ENCODE measurements at regions not wholly inside any gene's neighbourhood (a gene's known extent, or its start where the extent isn't known, plus 50 kb on each side); places are given as distances from the start of the nearest gene placed in this dataset.
A peak's percentile ranks its signal among the peaks of the same experiment; 100 is the strongest.

DNA sequence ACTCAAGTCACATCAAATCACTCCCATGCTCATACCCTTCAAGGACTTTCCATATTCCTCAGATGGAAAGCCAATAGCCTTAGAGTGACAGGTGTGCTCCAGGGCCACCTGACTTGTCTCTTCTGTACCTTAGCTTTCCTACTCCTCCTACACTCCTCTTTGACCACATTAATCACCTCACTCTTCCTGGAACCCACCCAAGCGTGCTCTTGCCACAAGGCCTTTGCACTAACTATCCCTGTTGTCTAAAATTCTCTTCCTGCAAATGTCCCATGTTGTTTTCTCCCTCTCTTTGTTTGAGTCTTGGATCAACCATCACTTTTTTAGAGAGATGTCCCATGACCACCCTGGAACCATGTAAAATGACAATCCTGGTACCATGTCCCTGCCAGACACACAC lies 244.1 kb downstream of the AASDHPPT start:
- Histone ChIP-seq H3K79me2 (ENCODE audit: insufficient read depth, low read length) (no peaks in the 10 kb centered on the region), H3K27me3 (ENCODE audit: insufficient read depth, low read length) (no peaks in the 10 kb centered on the region), H3K9me3 (ENCODE audit: insufficient read depth, low read depth, low read length) (no peaks in the 10 kb centered on the region), H4K20me1 (ENCODE audit: insufficient read depth, low read length) (no peaks in the 10 kb centered on the region), H3K4me3 (ENCODE audit: insufficient read depth, low read depth, low read length) (no peak overlapping the region), H2AFZ (ENCODE audit: low read depth, low read length) (no peak overlapping the region), H3K4me2 (ENCODE audit: low read length) (no peak overlapping the region), H3K4me1 (ENCODE audit: insufficient read depth, low read length) (no peaks in the 10 kb centered on the region), H3K36me3 (ENCODE audit: insufficient read depth, low read length) (no peaks in the 10 kb centered on the region), H3K27ac (ENCODE audit: low read depth, low read length) (no peak overlapping the region), H3K9ac (ENCODE audit: low read length) (no peak overlapping the region)
- peak overlapping the region; percentile 1 for H3K27ac Mint-ChIP-seq (ENCODE audit: unreplicated experiment)
- no peaks in the 10 kb centered on the region for H3K4me1 Mint-ChIP-seq (ENCODE audit: low read depth, unreplicated experiment)
- H3K9me3 Mint-ChIP-seq (ENCODE audit: unreplicated experiment): peaks cover 2% of the 10 kb centered on the region
- H3K27me3 Mint-ChIP-seq (ENCODE audit: low read depth, unreplicated experiment): no peaks in the 10 kb centered on the region
- no peak for TF ChIP-seq EZH2 (IDR thresholded peaks at IDR 0.05; ENCODE audit: insufficient read depth, low read length)
- TF ChIP-seq, protein P1, sequence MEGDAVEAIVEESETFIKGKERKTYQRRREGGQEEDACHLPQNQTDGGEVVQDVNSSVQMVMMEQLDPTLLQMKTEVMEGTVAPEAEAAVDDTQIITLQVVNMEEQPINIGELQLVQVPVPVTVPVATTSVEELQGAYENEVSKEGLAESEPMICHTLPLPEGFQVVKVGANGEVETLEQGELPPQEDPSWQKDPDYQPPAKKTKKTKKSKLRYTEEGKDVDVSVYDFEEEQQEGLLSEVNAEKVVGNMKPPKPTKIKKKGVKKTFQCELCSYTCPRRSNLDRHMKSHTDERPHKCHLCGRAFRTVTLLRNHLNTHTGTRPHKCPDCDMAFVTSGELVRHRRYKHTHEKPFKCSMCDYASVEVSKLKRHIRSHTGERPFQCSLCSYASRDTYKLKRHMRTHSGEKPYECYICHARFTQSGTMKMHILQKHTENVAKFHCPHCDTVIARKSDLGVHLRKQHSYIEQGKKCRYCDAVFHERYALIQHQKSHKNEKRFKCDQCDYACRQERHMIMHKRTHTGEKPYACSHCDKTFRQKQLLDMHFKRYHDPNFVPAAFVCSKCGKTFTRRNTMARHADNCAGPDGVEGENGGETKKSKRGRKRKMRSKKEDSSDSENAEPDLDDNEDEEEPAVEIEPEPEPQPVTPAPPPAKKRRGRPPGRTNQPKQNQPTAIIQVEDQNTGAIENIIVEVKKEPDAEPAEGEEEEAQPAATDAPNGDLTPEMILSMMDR (IDR thresholded peaks at IDR 0.05; ENCODE audit: insufficient read depth, low read depth, low read length): no peak
- DNase-seq (ENCODE audit: low read depth): no peak
- no peak overlapping the region for H3K4me3 Mint-ChIP-seq (ENCODE audit: unreplicated experiment)
- no peaks in the 10 kb centered on the region for H3K36me3 Mint-ChIP-seq (ENCODE audit: low read depth, unreplicated experiment)
- FAIRE-seq: no peak

DNA sequence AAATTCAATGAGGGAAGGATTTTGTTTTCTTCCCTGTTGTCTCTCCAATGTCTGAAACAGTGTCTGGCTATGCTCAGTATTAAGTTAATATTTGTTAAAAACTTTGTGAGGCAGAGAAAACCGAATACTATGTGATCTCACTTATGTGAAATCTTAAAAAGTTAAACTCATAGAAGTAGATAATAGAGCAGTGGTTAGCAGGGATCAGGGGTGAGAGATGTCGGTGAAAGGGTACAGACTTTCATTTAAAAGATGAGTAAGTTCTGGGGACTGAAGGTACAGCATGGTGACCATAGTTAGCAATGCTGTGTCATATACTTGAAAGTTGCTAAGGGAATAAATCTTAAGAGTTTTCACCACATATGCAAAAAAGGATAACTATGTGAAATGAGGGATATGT lies 244.6 kb downstream of the AASDHPPT start:
- Histone ChIP-seq H3K27me3 (ENCODE audit: insufficient read depth, low read length) (no peaks in the 10 kb centered on the region), H3K9ac (ENCODE audit: low read length) (no peak overlapping the region), H2AFZ (ENCODE audit: low read depth, low read length) (no peak overlapping the region), H3K27ac (ENCODE audit: low read depth, low read length) (no peak overlapping the region), H3K9me3 (ENCODE audit: insufficient read depth, low read depth, low read length) (no peaks in the 10 kb centered on the region), H3K4me2 (ENCODE audit: low read length) (no peak overlapping the region), H3K4me1 (ENCODE audit: insufficient read depth, low read length) (no peaks in the 10 kb centered on the region), H3K36me3 (ENCODE audit: insufficient read depth, low read length) (no peaks in the 10 kb centered on the region), H3K4me3 (ENCODE audit: insufficient read depth, low read depth, low read length) (no peak overlapping the region), H4K20me1 (ENCODE audit: insufficient read depth, low read length) (no peaks in the 10 kb centered on the region), H3K79me2 (ENCODE audit: insufficient read depth, low read length) (no peaks in the 10 kb centered on the region)
- H3K4me1 Mint-ChIP-seq (ENCODE audit: low read depth, unreplicated experiment): no peaks in the 10 kb centered on the region
- TF ChIP-seq EZH2 (IDR thresholded peaks at IDR 0.05; ENCODE audit: insufficient read depth, low read length): no peak
- TF ChIP-seq, protein P1 (IDR thresholded peaks at IDR 0.05; ENCODE audit: insufficient read depth, low read depth, low read length): no peak
- no peak overlapping the region for H3K27ac Mint-ChIP-seq (ENCODE audit: unreplicated experiment)
- H3K4me3 Mint-ChIP-seq (ENCODE audit: unreplicated experiment): no peak overlapping the region
- no peaks in the 10 kb centered on the region for H3K36me3 Mint-ChIP-seq (ENCODE audit: low read depth, unreplicated experiment)
- FAIRE-seq (no peak), DNase-seq (ENCODE audit: low read depth) (no peak)
- no peaks in the 10 kb centered on the region for H3K9me3 Mint-ChIP-seq (ENCODE audit: unreplicated experiment)
- H3K27me3 Mint-ChIP-seq (ENCODE audit: low read depth, unreplicated experiment): no peaks in the 10 kb centered on the region

DNA sequence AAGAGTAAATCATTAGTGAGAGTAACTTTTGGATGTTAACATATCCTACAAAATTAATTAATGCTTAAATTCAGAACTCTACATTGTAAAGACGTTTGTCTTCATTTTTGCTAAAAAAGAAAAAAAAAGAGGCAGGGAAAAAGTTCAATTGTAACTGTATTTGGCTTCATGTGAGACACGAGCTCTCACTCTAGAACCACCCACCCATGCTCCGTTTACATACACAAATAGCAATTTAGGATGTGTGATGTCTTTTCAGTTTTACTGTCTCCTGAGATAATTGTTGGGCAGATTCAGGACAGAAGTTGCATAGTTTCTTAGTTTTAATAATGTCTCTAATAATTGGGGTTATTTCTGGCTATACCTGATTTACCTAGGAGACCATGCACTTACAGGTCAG lies 248.6 kb downstream of the AASDHPPT start:
- no peaks in the 10 kb centered on the region for H3K4me1 ChIP-seq (ENCODE audit: insufficient read depth, low read length)
- no peaks in the 10 kb centered on the region for H3K79me2 ChIP-seq (ENCODE audit: insufficient read depth, low read length)
- FAIRE-seq (no peak), DNase-seq (ENCODE audit: low read depth) (no peak)
- H3K27ac ChIP-seq (ENCODE audit: low read depth, low read length): no peak overlapping the region
- H3K9me3 ChIP-seq (ENCODE audit: insufficient read depth, low read depth, low read length): no peaks in the 10 kb centered on the region
- Mint-ChIP-seq H3K4me1 (ENCODE audit: low read depth, unreplicated experiment) (no peaks in the 10 kb centered on the region), H3K4me3 (ENCODE audit: unreplicated experiment) (no peak overlapping the region), H3K9me3 (ENCODE audit: unreplicated experiment) (no peaks in the 10 kb centered on the region), H3K27me3 (ENCODE audit: low read depth, unreplicated experiment) (no peaks in the 10 kb centered on the region), H3K36me3 (ENCODE audit: low read depth, unreplicated experiment) (no peaks in the 10 kb centered on the region), H3K27ac (ENCODE audit: unreplicated experiment) (no peak overlapping the region)
- H2AFZ ChIP-seq (ENCODE audit: low read depth, low read length): no peak overlapping the region
- no peak overlapping the region for H3K4me2 ChIP-seq (ENCODE audit: low read length)
- no peaks in the 10 kb centered on the region for H3K27me3 ChIP-seq (ENCODE audit: insufficient read depth, low read length)
- H3K36me3 ChIP-seq (ENCODE audit: insufficient read depth, low read length): no peaks in the 10 kb centered on the region
- H4K20me1 ChIP-seq (ENCODE audit: insufficient read depth, low read length): no peaks in the 10 kb centered on the region
- no peak overlapping the region for H3K4me3 ChIP-seq (ENCODE audit: insufficient read depth, low read depth, low read length)
- H3K9ac ChIP-seq (ENCODE audit: low read length): no peak overlapping the region
- TF ChIP-seq, protein P1 (IDR thresholded peaks at IDR 0.05; ENCODE audit: insufficient read depth, low read depth, low read length): no peak
- TF ChIP-seq EZH2 (IDR thresholded peaks at IDR 0.05; ENCODE audit: insufficient read depth, low read length): no peak

All from astrocyte (in vitro differentiated cells and primary cell).